ENCODE measurements at regions not wholly inside any gene's neighbourhood (a gene's known extent, or its start where the extent isn't known, plus 50 kb on each side); places are given as distances from the start of the nearest gene placed in this dataset.

GRCh38 chr18:24678626-24679025 lies 218.2 kb downstream of the HRH4 start:
- WGBS (ENCODE audit: missing lambda C conversion rate), result 2% methylated on average over 3 of the region's 3 CpGs
- H3K4me1 ChIP-seq, result no peaks in the 10 kb centered on the region
- no peak overlapping the region for H3K4me2 ChIP-seq
- TF ChIP-seq, protein P1, sequence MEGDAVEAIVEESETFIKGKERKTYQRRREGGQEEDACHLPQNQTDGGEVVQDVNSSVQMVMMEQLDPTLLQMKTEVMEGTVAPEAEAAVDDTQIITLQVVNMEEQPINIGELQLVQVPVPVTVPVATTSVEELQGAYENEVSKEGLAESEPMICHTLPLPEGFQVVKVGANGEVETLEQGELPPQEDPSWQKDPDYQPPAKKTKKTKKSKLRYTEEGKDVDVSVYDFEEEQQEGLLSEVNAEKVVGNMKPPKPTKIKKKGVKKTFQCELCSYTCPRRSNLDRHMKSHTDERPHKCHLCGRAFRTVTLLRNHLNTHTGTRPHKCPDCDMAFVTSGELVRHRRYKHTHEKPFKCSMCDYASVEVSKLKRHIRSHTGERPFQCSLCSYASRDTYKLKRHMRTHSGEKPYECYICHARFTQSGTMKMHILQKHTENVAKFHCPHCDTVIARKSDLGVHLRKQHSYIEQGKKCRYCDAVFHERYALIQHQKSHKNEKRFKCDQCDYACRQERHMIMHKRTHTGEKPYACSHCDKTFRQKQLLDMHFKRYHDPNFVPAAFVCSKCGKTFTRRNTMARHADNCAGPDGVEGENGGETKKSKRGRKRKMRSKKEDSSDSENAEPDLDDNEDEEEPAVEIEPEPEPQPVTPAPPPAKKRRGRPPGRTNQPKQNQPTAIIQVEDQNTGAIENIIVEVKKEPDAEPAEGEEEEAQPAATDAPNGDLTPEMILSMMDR (IDR thresholded peaks at IDR 0.05), result no peak
- TF ChIP-seq, protein P2, sequence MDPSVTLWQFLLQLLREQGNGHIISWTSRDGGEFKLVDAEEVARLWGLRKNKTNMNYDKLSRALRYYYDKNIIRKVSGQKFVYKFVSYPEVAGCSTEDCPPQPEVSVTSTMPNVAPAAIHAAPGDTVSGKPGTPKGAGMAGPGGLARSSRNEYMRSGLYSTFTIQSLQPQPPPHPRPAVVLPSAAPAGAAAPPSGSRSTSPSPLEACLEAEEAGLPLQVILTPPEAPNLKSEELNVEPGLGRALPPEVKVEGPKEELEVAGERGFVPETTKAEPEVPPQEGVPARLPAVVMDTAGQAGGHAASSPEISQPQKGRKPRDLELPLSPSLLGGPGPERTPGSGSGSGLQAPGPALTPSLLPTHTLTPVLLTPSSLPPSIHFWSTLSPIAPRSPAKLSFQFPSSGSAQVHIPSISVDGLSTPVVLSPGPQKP (IDR thresholded peaks at IDR 0.05; ENCODE audit: low read depth, low read length), result no peak
- no peak for TF ChIP-seq ZSCAN20 (CRISPR knock-in tag; IDR thresholded peaks at IDR 0.05)
- TF ChIP-seq FOSL2 (IDR thresholded peaks at IDR 0.05), result no peak
- no peak for TF ChIP-seq FOSL2 (CRISPR knock-in tag; IDR thresholded peaks at IDR 0.05)
- TF ChIP-seq EHMT2 (IDR thresholded peaks at IDR 0.05; ENCODE audit: low read depth), result no peak
- no peak for TF ChIP-seq MAZ (IDR thresholded peaks at IDR 0.05; ENCODE audit: borderline replicate concordance, low read depth, low read length)
- no peak for TF ChIP-seq JUNB (IDR thresholded peaks at IDR 0.05)
- no peak for TF ChIP-seq HEYL (CRISPR knock-in tag; IDR thresholded peaks at IDR 0.05)
- TF ChIP-seq RCOR1 (IDR thresholded peaks at IDR 0.05; ENCODE audit: low read depth, low read length), result no peak
- TF ChIP-seq KDM1A (IDR thresholded peaks at IDR 0.05; ENCODE audit: low read depth), result no peak
- FAIRE-seq, result no peak
- POLR2A ChIA-PET, result no interaction called here
- no peaks in the 10 kb centered on the region for H3K9me3 ChIP-seq
- H3K27ac ChIP-seq, result no peak overlapping the region
- CTCF ChIA-PET, result interaction anchor here (0.9 kb wide), 1 partner anchor 16 kb away, joined by 3 read pairs; no protein-coding TSS in a partner anchor
- no peak for DNase-seq (ENCODE audit: low read depth in 1 of 2, low spot score in 1 of 2)
- no peak overlapping the region for H3K4me3 ChIP-seq
- ATAC-seq, result no peak

DNA sequence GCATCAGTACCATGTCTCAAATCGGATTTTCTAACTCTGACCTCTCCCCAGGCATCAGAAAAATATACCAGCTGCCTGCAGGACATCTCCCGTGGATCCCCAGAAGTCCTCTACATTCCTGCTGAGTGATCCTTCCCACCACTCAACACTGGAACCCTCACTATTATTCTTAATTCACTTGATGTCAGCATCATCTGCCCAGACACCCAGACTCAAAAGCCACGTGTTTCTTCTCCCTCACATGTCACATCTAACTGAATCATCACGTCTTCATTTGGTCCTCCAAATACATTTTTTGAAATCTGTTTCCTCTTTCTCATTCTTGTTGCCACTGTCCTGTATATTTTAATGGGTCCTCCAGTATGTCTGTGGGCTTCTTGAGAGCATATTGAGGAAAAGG lies 218.6 kb downstream of the HRH4 start:
- WGBS (ENCODE audit: missing lambda C conversion rate), result 0% methylated on average over 4 of the region's 4 CpGs
- DNase-seq (ENCODE audit: low read depth in 1 of 2, low spot score in 1 of 2) (no peak), FAIRE-seq (no peak), ATAC-seq (no peak)
- ChIA-PET CTCF (interaction anchor here (0.9 kb wide), 1 partner anchor 17 kb away, joined by 3 read pairs; no protein-coding TSS in a partner anchor), POLR2A (no interaction called here)
- no peaks in the 10 kb centered on the region for H3K4me1 ChIP-seq
- H3K27ac ChIP-seq, result no peak overlapping the region
- no peak overlapping the region for H3K4me3 ChIP-seq
- no peaks in the 10 kb centered on the region for H3K9me3 ChIP-seq
- H3K4me2 ChIP-seq, result no peak overlapping the region
- no peak for TF ChIP-seq FOXS1 (CRISPR knock-in tag; IDR thresholded peaks at IDR 0.05)

GRCh38 chr18:24683925-24684324 lies 223.5 kb downstream of the HRH4 start:
- no peak for DNase-seq (ENCODE audit: low read depth in 1 of 2, low spot score in 1 of 2)
- POLR2A ChIA-PET, result no interaction called here
- H3K4me3 ChIP-seq, result no peak overlapping the region
- FAIRE-seq, result no peak
- H3K4me1 ChIP-seq, result no peaks in the 10 kb centered on the region
- CTCF ChIA-PET, result no interaction called here
- no peak overlapping the region for H3K4me2 ChIP-seq
- no peak overlapping the region for H3K27ac ChIP-seq
- TF ChIP-seq JUN (IDR thresholded peaks at IDR 0.05), result no peak
- TF ChIP-seq TFCP2L1 (CRISPR knock-in tag; IDR thresholded peaks at IDR 0.05), result no peak
- no peak for ATAC-seq
- 0% methylated on average over 1 of the region's 1 CpG for WGBS (ENCODE audit: missing lambda C conversion rate)
- H3K9me3 ChIP-seq, result no peaks in the 10 kb centered on the region

DNA sequence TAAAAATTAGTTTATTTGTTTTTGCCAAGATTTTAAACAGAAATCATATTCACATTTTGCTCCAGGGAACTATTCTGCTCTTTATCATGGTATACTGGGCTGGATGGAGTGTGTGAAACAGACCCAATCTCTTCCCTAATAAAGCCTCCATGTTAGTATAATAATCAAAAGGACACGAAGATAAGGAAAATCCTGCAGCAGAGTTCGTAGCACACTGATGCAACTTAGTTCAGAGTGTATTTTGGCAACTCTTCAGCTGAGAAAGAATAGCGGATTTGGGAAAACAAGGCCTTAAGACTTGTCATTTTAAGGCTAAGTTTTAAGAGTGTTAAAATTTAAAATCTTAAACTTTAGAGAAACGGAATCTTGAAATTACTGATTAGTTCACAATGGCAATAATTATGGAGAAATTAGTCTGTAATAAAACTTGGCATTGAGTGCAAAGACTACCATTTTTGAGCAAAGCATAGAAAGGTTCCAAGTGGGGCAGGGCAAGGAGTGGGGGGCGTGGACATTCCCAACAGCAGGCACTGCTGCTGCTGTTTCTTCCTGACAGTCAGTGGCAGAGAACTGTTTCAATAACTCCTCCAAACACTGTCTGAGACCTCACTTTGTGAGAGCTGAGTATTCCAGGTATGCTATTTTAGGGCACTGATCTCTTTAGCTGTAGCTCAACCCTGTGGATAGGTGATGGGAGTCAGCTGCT lies 225.0 kb downstream of the HRH4 start:
- ChIA-PET CTCF (no interaction called here), POLR2A (no interaction called here)
- no peak overlapping the region for H3K27ac ChIP-seq
- no peak for TF ChIP-seq CHD2 (IDR thresholded peaks at IDR 0.05; ENCODE audit: low read length, partially characterized antibody)
- TF ChIP-seq MAX (IDR thresholded peaks at IDR 0.05), result no peak
- TF ChIP-seq RCOR1 (IDR thresholded peaks at IDR 0.05; ENCODE audit: low read depth, low read length), result no peak
- no peak for TF ChIP-seq NPAS2 (CRISPR knock-in tag; IDR thresholded peaks at IDR 0.05; ENCODE audit: borderline replicate concordance)
- TF ChIP-seq EHF (CRISPR knock-in tag; IDR thresholded peaks at IDR 0.05), result no peak
- TF ChIP-seq CEBPB (IDR thresholded peaks at IDR 0.05), result no peak
- no peak for TF ChIP-seq NR3C1 (IDR thresholded peaks at IDR 0.05)
- TF ChIP-seq HEYL (CRISPR knock-in tag; IDR thresholded peaks at IDR 0.05), result no peak
- TF ChIP-seq FOSB (CRISPR knock-in tag; IDR thresholded peaks at IDR 0.05), result no peak
- TF ChIP-seq USF2 (IDR thresholded peaks at IDR 0.05), result no peak
- TF ChIP-seq KDM1A (IDR thresholded peaks at IDR 0.05; ENCODE audit: low read depth), result no peak
- TF ChIP-seq MYC (IDR thresholded peaks at IDR 0.05; ENCODE audit: borderline replicate concordance, low read length), result no peak
- DNase-seq (ENCODE audit: low read depth in 1 of 2, low spot score in 1 of 2) (no peak), FAIRE-seq (no peak), ATAC-seq (no peak)
- H3K4me2 ChIP-seq, result no peak overlapping the region
- WGBS (ENCODE audit: missing lambda C conversion rate), result 4% methylated on average over 5 of the region's 5 CpGs
- no peaks in the 10 kb centered on the region for H3K9me3 ChIP-seq
- no peaks in the 10 kb centered on the region for H3K4me1 ChIP-seq
- no peak overlapping the region for H3K4me3 ChIP-seq

Data from A549 (cell line).